IMR-90 (cell line): ENCODE measurements at regions not wholly inside any gene's neighbourhood (a gene's known extent, or its start where the extent isn't known, plus 50 kb on each side); places are given as distances from the start of the nearest gene placed in this dataset.

Experiments
- CEBPB ChIP-seq: IDR thresholded peaks from 2 replicates; pipeline ENCODE4 v1.6.1; 2012; ENCODE audit warnings: low read depth, low read length, improper control_type of control experiment
- CTCF ChIP-seq: conservative IDR thresholded peaks from 2 replicates; pipeline ENCODE4 v1.5.1; 2012; ENCODE audit warnings: mild to moderate bottlenecking, low read depth, low read length, improper control_type of control experiment
- ELK1 ChIP-seq: fragments of 150-350 bp; IDR thresholded peaks from 2 replicates; pipeline ENCODE4 v1.6.1; 2016; ENCODE audit warnings: low read depth, mild to moderate bottlenecking, low read length, moderate library complexity, borderline replicate concordance
- FOS ChIP-seq: fragments of 150-350 bp; IDR thresholded peaks from 2 replicates; pipeline ENCODE4 v1.6.1; 2016; ENCODE audit warnings: low read depth, low read length
- MAFK ChIP-seq: IDR thresholded peaks from 2 replicates; pipeline ENCODE4 v1.6.1; 2012; ENCODE audit warnings: low read depth, low read length, improper control_type of control experiment
- MAZ ChIP-seq: IDR thresholded peaks from 2 replicates; pipeline ENCODE4 v1.6.1; 2012; ENCODE audit warnings: low read depth, mild to moderate bottlenecking, low read length, improper control_type of control experiment, moderate library complexity, borderline replicate concordance
- POLR2A ChIP-seq: IDR thresholded peaks from 2 replicates; pipeline ENCODE4 v1.6.1; 2012; ENCODE audit warnings: mild to moderate bottlenecking, low read depth, low read length
- SMC3 ChIP-seq: fragments of 150-350 bp; IDR thresholded peaks from 2 replicates; pipeline ENCODE4 v1.6.1; 2016; ENCODE audit warnings: low read depth, mild to moderate bottlenecking, antibody characterized with exemption, low read length, moderate library complexity

GRCh38 chr12:17666641-17667324 is 423.2 kb downstream of the RERGL start:
- TF ChIP-seq CEBPB, result no peak
- TF ChIP-seq CTCF, result no peak
- no peak for TF ChIP-seq POLR2A
- TF ChIP-seq MAFK, result no peak
- TF ChIP-seq ELK1, result no peak
- no peak for TF ChIP-seq MAZ
- TF ChIP-seq SMC3, result no peak
- TF ChIP-seq FOS, result no peak
